BE2C (cell line): ENCODE measurements at regions not wholly inside any gene's neighbourhood (a gene's known extent, or its start where the extent isn't known, plus 50 kb on each side); places are given as distances from the start of the nearest gene placed in this dataset.

ENCODE experiments used
- DNase-seq: peaks from one replicate; pipeline ENCODE4 v3.0.0-alpha.2; 2020
- H3K27me3 ChIP-seq: fragments of 250-450 bp; sonication (Bioruptor Pico); 2 replicates; pipeline ENCODE4 v1.5.1; 2020; ENCODE audit warnings: mild to moderate bottlenecking
- H3K36me3 ChIP-seq: fragments of 250-450 bp; sonication (Bioruptor Pico); 2 replicates; pipeline ENCODE4 v1.5.1; 2020; ENCODE audit warnings: mild to moderate bottlenecking
- H3K4me1 ChIP-seq: fragments of 250-450 bp; sonication (Bioruptor Pico); 2 replicates; pipeline ENCODE4 v1.5.1; 2020
- H3K4me3 ChIP-seq: 2 replicates; pipeline ENCODE4 v1.5.1; 2011; ENCODE audit warnings: low read depth, low read length
- H3K9me3 ChIP-seq: fragments of 250-450 bp; sonication (Bioruptor Pico); 2 replicates; pipeline ENCODE4 v1.5.1; 2020
- CTCF ChIP-seq: IDR thresholded peaks from 2 replicates; pipeline ENCODE4 v1.5.1; 2012; ENCODE audit warnings: mild to moderate bottlenecking, low read depth, low read length

DNA sequence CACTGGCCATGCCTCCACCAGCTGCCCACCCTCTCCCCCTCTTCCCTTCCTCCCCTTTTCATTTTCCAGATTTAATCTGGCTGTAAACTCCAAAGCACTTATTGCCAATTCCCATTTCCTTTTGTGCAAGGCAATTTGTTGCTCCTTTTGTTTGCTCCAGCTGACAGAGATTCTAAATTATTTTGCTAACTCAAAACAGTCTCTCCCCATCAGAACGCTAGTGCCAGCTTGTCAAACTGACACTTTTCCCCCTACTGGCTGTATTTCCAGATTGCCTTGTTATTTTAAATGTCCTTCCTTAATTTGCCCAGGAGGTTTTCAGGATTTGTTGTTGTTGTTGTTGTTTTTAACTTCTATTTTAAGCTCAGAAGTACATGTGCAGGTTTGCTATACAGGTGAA is 57.0 kb upstream of the PAK1 start:
- H3K9me3 ChIP-seq, result no peaks in the 10 kb centered on the region
- H3K4me3 ChIP-seq, result no peak overlapping the region
- peaks cover 11% of the 10 kb centered on the region for H3K4me1 ChIP-seq
- no peak for DNase-seq
- TF ChIP-seq CTCF, result peak; percentile 20; the same call in 1 of the 2 replicates
- no peaks in the 10 kb centered on the region for H3K27me3 ChIP-seq
- H3K36me3 ChIP-seq, result peaks cover 4% of the 10 kb centered on the region; the same call in 1 of the 2 replicates

DNA sequence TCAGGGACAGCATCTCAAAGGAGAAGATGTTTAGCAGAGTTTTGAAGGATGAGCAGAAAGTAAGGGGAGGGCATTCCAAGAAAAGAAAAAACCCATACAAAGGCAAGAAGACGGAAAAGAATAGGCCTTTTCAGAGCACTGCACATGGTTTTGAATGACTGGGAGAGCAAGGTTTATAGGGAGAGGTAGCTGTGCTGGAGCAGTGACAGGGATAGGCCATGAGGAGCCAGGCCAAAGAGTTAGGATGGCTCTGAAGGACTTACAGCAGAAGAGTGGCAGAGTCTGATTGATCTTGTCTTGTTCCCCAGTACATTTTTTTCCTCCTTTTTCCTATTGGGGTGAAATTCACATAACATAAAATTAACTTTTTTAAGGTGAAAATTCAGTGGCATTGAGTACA is 55.8 kb upstream of the PAK1 start:
- no peaks in the 10 kb centered on the region for H3K27me3 ChIP-seq
- H3K36me3 ChIP-seq, result peaks cover 4% of the 10 kb centered on the region; the same call in 1 of the 2 replicates
- TF ChIP-seq CTCF, result no peak
- DNase-seq, result no peak
- no peak overlapping the region for H3K4me3 ChIP-seq
- no peaks in the 10 kb centered on the region for H3K9me3 ChIP-seq
- H3K4me1 ChIP-seq, result peaks cover 11% of the 10 kb centered on the region

GRCh38 chr11:77525455-77526091 is 51.7 kb upstream of the PAK1 start:
- no peaks in the 10 kb centered on the region for H3K27me3 ChIP-seq
- H3K9me3 ChIP-seq, result no peaks in the 10 kb centered on the region
- no peak overlapping the region for H3K4me3 ChIP-seq
- peaks cover 4% of the 10 kb centered on the region; the same call in 1 of the 2 replicates for H3K36me3 ChIP-seq
- DNase-seq, result no peak
- peaks cover 4% of the 10 kb centered on the region; the same call in 1 of the 2 replicates for H3K4me1 ChIP-seq
- TF ChIP-seq CTCF, result no peak

- H3K27me3 ChIP-seq, result no peaks in the 10 kb centered on the region
- H3K9me3 ChIP-seq, result no peaks in the 10 kb centered on the region
- peaks cover 2% of the 10 kb centered on the region; the same call in 1 of the 2 replicates for H3K36me3 ChIP-seq
- no peaks in the 10 kb centered on the region for H3K4me1 ChIP-seq
- H3K4me3 ChIP-seq, result no peak overlapping the region
- DNase-seq, result no peak
- no peak for TF ChIP-seq CTCF
Observed at GRCh38 chr11:77524539-77524938, 50.6 kb upstream of the PAK1 start.

- Histone ChIP-seq H3K27me3 (no peaks in the 10 kb centered on the region), H3K4me3 (no peak overlapping the region), H3K4me1 (no peaks in the 10 kb centered on the region), H3K36me3 (no peaks in the 10 kb centered on the region), H3K9me3 (no peaks in the 10 kb centered on the region)
- no peak for TF ChIP-seq CTCF
- no peak for DNase-seq
Observed at GRCh38 chr11:77523712-77524111, 49.8 kb upstream of the PAK1 start.
